H1 (cell line): ENCODE measurements at regions not wholly inside any gene's neighbourhood (a gene's known extent, or its start where the extent isn't known, plus 50 kb on each side); places are given as distances from the start of the nearest gene placed in this dataset.

Experiments
- CTCF ChIA-PET: fragments of 300-600 bp; sonication (Branson Sonifier 250); formaldehyde crosslinking; loops from one replicate; lab custom pipeline; 2021; ENCODE audit not compliant: partially characterized antibody; lab: Charles Lee
- POLR2A ChIA-PET: fragments of 300-600 bp; sonication (Branson Sonifier 250); formaldehyde crosslinking; loops from one replicate; lab custom pipeline; 2021; ENCODE audit warnings: inconsistent platforms; ENCODE audit not compliant: partially characterized antibody; lab: Charles Lee
- DNase-seq, 2 experiments: peaks; one replicate each; pipeline versions ENCODE4 v3.0.0 to v3.0.0-alpha.2; 2010 to 2022; ENCODE audit warnings: low spot score in 2 of 2, low read depth in 1 of 2, mixed read lengths in 1 of 2
- FAIRE-seq: peaks from 2 replicates; lab custom pipeline; 2011; peaks lifted over from hg19 to GRCh38; lab: Jason Lieb, UNC
- H2AFZ ChIP-seq: 2 replicates; pipeline ENCODE4 v1.8.1; 2012; ENCODE audit warnings: low read length, inconsistent platforms
- H2AK5ac ChIP-seq: 2 replicates; pipeline ENCODE4 v1.6.1; 2013; ENCODE audit warnings: low read depth, low read length
- H2BK120ac ChIP-seq: replicated peaks from 2 replicates; pipeline ENCODE3; 2013; ENCODE audit warnings: low read depth, low read length, inconsistent platforms
- H2BK12ac ChIP-seq: 2 replicates; pipeline ENCODE4 v1.6.1; 2013; ENCODE audit warnings: low read depth, low read length
- H2BK15ac ChIP-seq: 2 replicates; pipeline ENCODE4 v1.6.1; 2013; ENCODE audit warnings: low read length
- H2BK20ac ChIP-seq: 2 replicates; pipeline ENCODE4 v1.6.1; 2013; ENCODE audit warnings: low read length
- H2BK5ac ChIP-seq: 2 replicates; pipeline ENCODE4 v1.6.1; 2013; ENCODE audit warnings: low read depth, low read length
- H3K14ac ChIP-seq: 2 replicates; pipeline ENCODE4 v1.6.1; 2013; ENCODE audit warnings: inconsistent platforms; ENCODE audit not compliant: insufficient read length
- H3K18ac ChIP-seq: 2 replicates; pipeline ENCODE4 v1.6.1; 2013; ENCODE audit warnings: low read length; ENCODE audit errors: extremely low read depth
- H3K23ac ChIP-seq: 2 replicates; pipeline ENCODE4 v1.6.1; 2013; ENCODE audit warnings: inconsistent platforms; ENCODE audit not compliant: insufficient read length
- H3K23me2 ChIP-seq: 2 replicates; pipeline ENCODE4 v1.6.1; 2013; ENCODE audit warnings: low read depth, low read length
- H3K27ac ChIP-seq: 2 replicates; pipeline ENCODE4 v1.6.1; 2011; ENCODE audit warnings: low read depth, low read length, inconsistent platforms
- H3K27me3 ChIP-seq, 4 experiments: replicated peaks in 1 of 4; 1 replicate in 1 of 4; 2 replicates in 3 of 4; pipeline versions ENCODE4 v1.6.1 to v1.8.1; 2011 to 2013; ENCODE audit warnings: low read length in 3 of 4, mild to moderate bottlenecking in 3 of 4, inconsistent platforms in 2 of 4, mixed read lengths in 2 of 4, moderate library complexity in 1 of 4; ENCODE audit not compliant: control insufficient read depth in 3 of 4, insufficient read depth in 3 of 4; ENCODE audit errors: extremely low read depth in 1 of 4
- H3K36me3 ChIP-seq, 4 experiments: 2 replicates each; pipeline versions ENCODE4 v1.6.1 to v1.8.1; 2011 to 2013; ENCODE audit warnings: mild to moderate bottlenecking in 4 of 4, low read length in 3 of 4, moderate library complexity in 2 of 4, control low read depth in 1 of 4, inconsistent platforms in 1 of 4; ENCODE audit not compliant: insufficient read depth in 4 of 4, control insufficient read depth in 2 of 4
- H3K4ac ChIP-seq: replicated peaks from 2 replicates; pipeline ENCODE3; 2013; ENCODE audit warnings: low read length, low read depth, mixed read lengths, inconsistent platforms; ENCODE audit not compliant: insufficient read length
- H3K4me1 ChIP-seq, 4 experiments: replicated peaks in 1 of 4; 1 replicate in 1 of 4; 2 replicates in 3 of 4; pipeline versions ENCODE4 v1.6.1 to v1.8.1; 2011 to 2013; ENCODE audit warnings: low read length in 3 of 4, inconsistent platforms in 2 of 4, mixed read lengths in 1 of 4; ENCODE audit not compliant: insufficient read depth in 4 of 4, control insufficient read depth in 3 of 4
- H3K4me2 ChIP-seq, 2 experiments: 2 replicates each; pipeline versions ENCODE4 v1.6.1 to v1.8.1; 2011 to 2013; ENCODE audit warnings: low read depth in 2 of 2, low read length in 2 of 2, control low read depth in 1 of 2, inconsistent platforms in 1 of 2, mild to moderate bottlenecking in 1 of 2; ENCODE audit not compliant: insufficient read depth in 1 of 2
- H3K4me3 ChIP-seq, 4 experiments: fragments of 200-600, 300-600 bp in 1 of 4; sonication (generic), shearing (Covaris generic), sonication (Bioruptor Twin) in 1 of 4; 2 replicates each; pipeline versions ENCODE4 v1.5.1 to v1.8.1; 2011 to 2016; ENCODE audit warnings: low read length in 4 of 4, low read depth in 3 of 4, control low read depth in 2 of 4, inconsistent platforms in 2 of 4, mild to moderate bottlenecking in 2 of 4, mixed read lengths in 1 of 4, moderate library complexity in 1 of 4; ENCODE audit not compliant: insufficient read depth in 2 of 4; ENCODE audit errors: extremely low read depth in 1 of 4
- H3K56ac ChIP-seq: replicated peaks from 2 replicates; pipeline ENCODE3; 2013; ENCODE audit warnings: low read depth, mild to moderate bottlenecking, mixed read lengths, low read length, inconsistent platforms; ENCODE audit not compliant: insufficient read length
- H3K79me1 ChIP-seq: 2 replicates; pipeline ENCODE4 v1.6.1; 2013; ENCODE audit warnings: low read depth, low read length, control low read depth
- H3K79me2 ChIP-seq, 2 experiments: 2 replicates each; pipeline versions ENCODE4 v1.6.1 to v1.8.1; 2012 to 2013; ENCODE audit warnings: low read length in 2 of 2, mild to moderate bottlenecking in 2 of 2, inconsistent platforms in 1 of 2; ENCODE audit not compliant: insufficient read depth in 2 of 2, control insufficient read depth in 1 of 2
- H3K9ac ChIP-seq, 4 experiments: replicated peaks in 1 of 4; 1 replicate in 1 of 4; 2 replicates in 3 of 4; pipeline versions ENCODE4 v1.6.1 to v1.8.1; 2011 to 2013; ENCODE audit warnings: low read depth in 3 of 4, low read length in 3 of 4, control low read depth in 2 of 4, mild to moderate bottlenecking in 2 of 4, moderate library complexity in 2 of 4, inconsistent platforms in 1 of 4; ENCODE audit errors: extremely low read depth in 1 of 4
- H3K9me3 ChIP-seq, 2 experiments: 2 replicates each; pipeline versions ENCODE4 v1.6.1 to v1.8.1; 2012 to 2013; ENCODE audit warnings: mild to moderate bottlenecking in 2 of 2, moderate library complexity in 2 of 2, control low read depth in 1 of 2, inconsistent platforms in 1 of 2, low read depth in 1 of 2, low read length in 1 of 2, mixed read lengths in 1 of 2; ENCODE audit not compliant: insufficient read depth in 2 of 2
- H4K20me1 ChIP-seq, 2 experiments: replicated peaks in 1 of 2; 2 replicates each; pipeline versions ENCODE3 to v1.8.1; 2011 to 2013; ENCODE audit warnings: inconsistent platforms in 2 of 2, low read length in 2 of 2, mild to moderate bottlenecking in 1 of 2; ENCODE audit not compliant: insufficient read depth in 2 of 2, control insufficient read depth in 1 of 2
- H4K5ac ChIP-seq: 2 replicates; pipeline ENCODE4 v1.6.1; 2013; ENCODE audit warnings: low read length, low read depth, mixed read lengths, inconsistent platforms; ENCODE audit not compliant: insufficient read length
- H4K8ac ChIP-seq: 2 replicates; pipeline ENCODE4 v1.8.0; 2013; ENCODE audit warnings: mild to moderate bottlenecking, moderate library complexity, low read length, inconsistent platforms; ENCODE audit not compliant: insufficient read depth; ENCODE audit errors: extremely low read depth
- H4K91ac ChIP-seq: replicated peaks from 2 replicates; pipeline ENCODE3; 2013; ENCODE audit warnings: low read length, mixed read lengths, inconsistent platforms; ENCODE audit not compliant: insufficient read length
- CTBP2 ChIP-seq: IDR thresholded peaks from 2 replicates; pipeline ENCODE4 v1.7.0; 2011; ENCODE audit warnings: borderline replicate concordance, mild to moderate bottlenecking, moderate library complexity, mixed read lengths, low read length; ENCODE audit not compliant: insufficient read depth, insufficient read length
- JUND ChIP-seq: IDR thresholded peaks from 2 replicates; pipeline ENCODE4 v1.6.1; 2011; ENCODE audit warnings: mild to moderate bottlenecking, improper control_type of control experiment, low read length
- NRF1 ChIP-seq: IDR thresholded peaks from 2 replicates; pipeline ENCODE4 v1.6.1; 2011; ENCODE audit warnings: mild to moderate bottlenecking, low read depth, low read length, improper control_type of control experiment
- PHF8 ChIP-seq: fragments of 200-600 bp; sonication (generic); conservative IDR thresholded peaks from 2 replicates; pipeline ENCODE4 v1.7.1; 2012; ENCODE audit warnings: low read depth, mild to moderate bottlenecking, inconsistent platforms, low read length, moderate library complexity
- POLR2A ChIP-seq, 2 experiments: IDR thresholded peaks; 1 replicate in 1 of 2; 2 replicates in 1 of 2; pipeline ENCODE4 v1.6.1; 2011; ENCODE audit warnings: low read depth in 2 of 2, low read length in 2 of 2, mild to moderate bottlenecking in 2 of 2; ENCODE audit errors: control extremely low read depth in 1 of 2
- SP2 ChIP-seq: IDR thresholded peaks from 2 replicates; pipeline ENCODE4 v1.6.1; 2012; ENCODE audit warnings: mild to moderate bottlenecking, low read length, inconsistent platforms
- WGBS, 2 experiments: shearing (Covaris generic) in 1 of 2; methylation state at CpG; one replicate each; pipeline versions ENCODE4 v1.1.6 to v1.1.7; 2013 to 2015; ENCODE audit warnings: low lambda C conversion rate in 2 of 2, mixed read lengths in 2 of 2, inconsistent platforms in 1 of 2, low coverage in 1 of 2, missing lambda C conversion rate in 1 of 2; ENCODE audit not compliant: insufficient replicate concordance in 2 of 2, insufficient coverage in 1 of 2, insufficient read length in 1 of 2; ENCODE audit errors: extremely low coverage in 1 of 2, missing lambda C conversion rate in 1 of 2; 5-methylcytosine and 5-hydroxymethylcytosine counted together

- no peaks in the 10 kb centered on the region for H3K36me3 ChIP-seq
- no peak overlapping the region for H2BK120ac ChIP-seq
- H4K5ac ChIP-seq: no peak overlapping the region
- 94% methylated on average over 2 of the region's 2 CpGs; no CpG with 5 or more reads in 1 of the 2 experiments for WGBS, 2 experiments
- TF ChIP-seq NRF1 (no peak), SP2 (no peak), POLR2A (IDR thresholded peaks at IDR 0.05; ENCODE audit: control extremely low read depth in 1 of 2, low read depth in 2 of 2, low read length in 2 of 2) (no peak), JUND (no peak), CTBP2 (no peak), PHF8 (no peak)
- no peak overlapping the region for H3K14ac ChIP-seq
- CTCF ChIA-PET: no interaction called here
- no peak overlapping the region for H2AK5ac ChIP-seq
- H3K23me2 ChIP-seq: no peaks in the 10 kb centered on the region
- no peak overlapping the region for H3K18ac ChIP-seq
- H3K4me2 ChIP-seq: no peak overlapping the region
- no peak overlapping the region for H4K91ac ChIP-seq
- no peak overlapping the region for H2AFZ ChIP-seq
- no peak overlapping the region for H2BK12ac ChIP-seq
- no peak overlapping the region for H2BK5ac ChIP-seq
- no peak overlapping the region for H4K8ac ChIP-seq
- H2BK20ac ChIP-seq: no peak overlapping the region
- no peak overlapping the region for H3K56ac ChIP-seq
- H3K4me3 ChIP-seq: no peak overlapping the region
- FAIRE-seq (no peak), DNase-seq (no peak)
- H3K9me3 ChIP-seq: no peaks in the 10 kb centered on the region
- H3K23ac ChIP-seq: no peak overlapping the region
- no peak overlapping the region for H2BK15ac ChIP-seq
- H4K20me1 ChIP-seq: no peaks in the 10 kb centered on the region
- H3K79me2 ChIP-seq: no peaks in the 10 kb centered on the region
- no peaks in the 10 kb centered on the region for H3K79me1 ChIP-seq
- no peaks in the 10 kb centered on the region for H3K4me1 ChIP-seq
- H3K27ac ChIP-seq: no peak overlapping the region
- POLR2A ChIA-PET: no interaction called here
- no peaks in the 10 kb centered on the region for H3K27me3 ChIP-seq
- no peak overlapping the region for H3K4ac ChIP-seq
- no peak overlapping the region for H3K9ac ChIP-seq
Measured at GRCh38 chr3:163730684-163731083, 1347.6 kb downstream of the SI start.
